B cell (primary cell): ENCODE measurements at regions not wholly inside any gene's neighbourhood (a gene's known extent, or its start where the extent isn't known, plus 50 kb on each side); places are given as distances from the start of the nearest gene placed in this dataset.

Experiments
- ATAC-seq: fragments of 200-7000 bp; cut with Tn5 transposase; one replicate; pipeline ENCODE4 v1.10.0; 2021; ENCODE audit warnings: low read depth, mild to moderate bottlenecking, moderate number of reproducible peaks, moderate library complexity
- CTCF ChIA-PET: fragments of 350-600 bp; sonication (Branson Sonifier 250); formaldehyde crosslinking; loops from one replicate; lab custom pipeline; 2021; ENCODE audit warnings: antibody characterized with exemption, inconsistent platforms; lab: Charles Lee
- POLR2A ChIA-PET: fragments of 350-600 bp; sonication (Branson Sonifier 250); formaldehyde crosslinking; loops from one replicate; lab custom pipeline; 2021; ENCODE audit warnings: antibody characterized with exemption; lab: Charles Lee
- DNase-seq: peaks from one replicate; pipeline ENCODE4 v3.0.0; 2013
- H2AFZ ChIP-seq: 2 replicates; pipeline ENCODE4 v1.6.1; 2012; ENCODE audit warnings: mild to moderate bottlenecking, low read depth, low read length; ENCODE audit not compliant: insufficient read depth, poor library complexity, severe bottlenecking
- H3K27ac ChIP-seq, 2 donors: 1 replicate in 1 of 2; 2 replicates in 1 of 2; pipeline ENCODE4 v1.5.1; 2012 to 2013; ENCODE audit warnings: low read length in 2 of 2, mild to moderate bottlenecking in 2 of 2, moderate library complexity in 1 of 2
- H3K27me3 ChIP-seq, 4 experiments: fragments of 200-600 bp in 1 of 4; sonication (generic) in 1 of 4; replicated peaks in 1 of 4; 1 replicate in 2 of 4; 2 replicates in 2 of 4; pipeline versions ENCODE4 v1.6.1 to v1.7.0; 2013 to 2016; ENCODE audit warnings: low read length in 3 of 4, mild to moderate bottlenecking in 2 of 4, mixed read lengths in 1 of 4, moderate library complexity in 1 of 4; ENCODE audit not compliant: insufficient read depth in 4 of 4, control insufficient read depth in 3 of 4; ENCODE audit errors: control extremely low read depth in 1 of 4
- H3K36me3 ChIP-seq, 2 experiments: replicated peaks in 1 of 2; 1 replicate in 1 of 2; 2 replicates in 1 of 2; pipeline versions ENCODE4 v1.6.1 to v1.7.1; 2013; ENCODE audit warnings: low read length in 1 of 2; ENCODE audit not compliant: insufficient read depth in 2 of 2, control insufficient read depth in 1 of 2; ENCODE audit errors: control extremely low read depth in 1 of 2, extremely low read depth in 1 of 2
- H3K4me1 ChIP-seq, 2 donors: fragments of 200-600 bp in 1 of 2; sonication (generic) in 1 of 2; 1 replicate in 1 of 2; 2 replicates in 1 of 2; pipeline versions ENCODE4 v1.5.1 to v1.6.1; 2013 to 2017; ENCODE audit warnings: low read length in 2 of 2; ENCODE audit not compliant: control insufficient read depth in 2 of 2, insufficient read depth in 2 of 2
- H3K4me2 ChIP-seq: replicated peaks from 2 replicates; pipeline ENCODE3; 2012; ENCODE audit warnings: mild to moderate bottlenecking, low read depth, low read length; ENCODE audit not compliant: poor library complexity, severe bottlenecking
- H3K4me3 ChIP-seq, 5 experiments: fragments of 200-600 bp in 1 of 5; sonication (generic) in 1 of 5; 1 replicate in 3 of 5; 2 replicates in 2 of 5; pipeline versions ENCODE4 v1.5.1 to v1.7.0; 2011 to 2016; ENCODE audit warnings: low read length in 4 of 5, mild to moderate bottlenecking in 4 of 5, low read depth in 2 of 5, control low read depth in 1 of 5, moderate library complexity in 1 of 5; ENCODE audit not compliant: insufficient read depth in 1 of 5; ENCODE audit errors: control extremely low read depth in 1 of 5, extremely low read depth in 1 of 5
- H3K79me2 ChIP-seq: fragments of 200-600 bp; sonication (generic); one replicate; pipeline ENCODE4 v1.6.0; 2016; ENCODE audit warnings: low read length; ENCODE audit not compliant: control insufficient read depth, insufficient read depth
- H3K9ac ChIP-seq: fragments of 200-600 bp; sonication (generic); 2 replicates; pipeline ENCODE4 v1.6.1; 2017; ENCODE audit warnings: mild to moderate bottlenecking, low read length, moderate library complexity
- H3K9me3 ChIP-seq, 3 donors: one replicate each; pipeline versions ENCODE4 v1.6.1 to v1.7.1; 2013; ENCODE audit warnings: low read length in 2 of 3; ENCODE audit not compliant: control insufficient read depth in 2 of 3, insufficient read depth in 1 of 3; ENCODE audit errors: control extremely low read depth in 1 of 3
- H4K20me1 ChIP-seq: 2 replicates; pipeline ENCODE4 v1.6.0; 2012; ENCODE audit warnings: mild to moderate bottlenecking, low read length; ENCODE audit not compliant: insufficient read depth, control insufficient read depth, poor library complexity, severe bottlenecking
- H3K27ac Mint-ChIP-seq: one replicate; pipeline ENCODE4 v1.8.0; 2021; ENCODE audit warnings: mixed read lengths
- H3K27me3 Mint-ChIP-seq: one replicate; pipeline ENCODE4 v1.8.0; 2021; ENCODE audit warnings: mixed read lengths
- H3K4me1 Mint-ChIP-seq: one replicate; pipeline ENCODE4 v1.8.0; 2021; ENCODE audit warnings: mixed read lengths
- H3K4me3 Mint-ChIP-seq: one replicate; pipeline ENCODE4 v1.8.0; 2021; ENCODE audit warnings: mixed read lengths
- H3K9me3 Mint-ChIP-seq: one replicate; pipeline ENCODE4 v1.8.0; 2022; ENCODE audit warnings: mixed read lengths; ENCODE audit not compliant: insufficient read depth
- CTCF ChIP-seq: fragments of 200-600 bp; IDR thresholded peaks from one replicate; pipeline ENCODE4 v1.8.0; 2022; ENCODE audit warnings: antibody characterized with exemption, mild to moderate bottlenecking
- EZH2 ChIP-seq: IDR thresholded peaks from 2 replicates; pipeline ENCODE4 v1.6.1; 2012; ENCODE audit warnings: borderline replicate concordance, low read depth, mild to moderate bottlenecking, moderate library complexity, low read length; ENCODE audit not compliant: insufficient read depth, poor library complexity, severe bottlenecking
- WGBS: methylation state at CpG from one replicate; pipeline ENCODE4 v1.1.5; 2013; ENCODE audit warnings: missing lambda C conversion rate; ENCODE audit not compliant: insufficient coverage; 5-methylcytosine and 5-hydroxymethylcytosine counted together
- intact Hi-C: fragments of 100-400 bp; cut with micrococcal nuclease; formaldehyde crosslinking; loops from one replicate; pipeline ENCODE4 v1.10.0; 2022

DNA sequence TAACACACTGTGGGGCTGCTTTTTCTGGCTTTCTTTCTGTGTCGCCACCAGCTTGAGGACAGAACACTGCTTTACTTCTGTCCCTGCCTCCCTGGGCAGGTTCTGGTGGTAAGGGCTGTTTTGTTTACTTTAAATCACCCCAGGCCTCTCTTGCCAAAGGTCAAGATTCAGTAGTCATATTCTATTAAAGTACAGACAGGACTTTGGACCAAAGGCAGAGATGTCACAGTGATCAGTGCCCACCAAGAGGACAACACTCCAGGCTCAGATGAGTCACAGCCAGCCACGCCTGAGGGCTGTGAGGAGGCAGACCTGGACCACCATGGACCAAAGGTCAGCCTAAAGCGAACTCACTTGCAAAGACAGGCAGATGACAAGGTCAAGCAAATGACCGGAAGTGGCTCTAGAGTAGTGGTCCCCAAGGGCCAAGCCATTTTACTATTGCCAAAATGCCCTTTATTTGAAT, 200.0 kb downstream of the RHOU start:
- CTCF ChIA-PET: no interaction called here

More for the DNA sequence above, 200.0 kb downstream of the RHOU start:
- Histone ChIP-seq H3K27ac (no peak overlapping the region), H4K20me1 (no peaks in the 10 kb centered on the region), H3K27me3 (peaks cover 0 to 4% (median under 1%) of the 10 kb centered on the region in 4 experiments), H3K4me1 (peaks cover 0 to 6% of the 10 kb centered on the region in 2 donors), H2AFZ (no peak overlapping the region), H3K4me3 (no peak overlapping the region), H3K9me3 (peaks cover 0 to 4% (median 0%) of the 10 kb centered on the region in 3 donors), H3K79me2 (no peaks in the 10 kb centered on the region), H3K9ac (no peak overlapping the region), H3K36me3 (no peaks in the 10 kb centered on the region), H3K4me2 (no peak overlapping the region)
- intact Hi-C loops: no loop called here
- POLR2A ChIA-PET: no interaction called here
- peaks cover 16% of the 10 kb centered on the region for H3K27me3 Mint-ChIP-seq
- no peaks in the 10 kb centered on the region for H3K9me3 Mint-ChIP-seq
- no peak for TF ChIP-seq CTCF
- no peak for TF ChIP-seq EZH2
- H3K4me1 Mint-ChIP-seq: peaks cover 3% of the 10 kb centered on the region
- no peak overlapping the region for H3K4me3 Mint-ChIP-seq
- DNase-seq (no peak), ATAC-seq (no peak)
- WGBS: 79% methylated on average over 2 of the region's 4 CpGs
- H3K27ac Mint-ChIP-seq: no peak overlapping the region
